ENCODE measurements at regions not wholly inside any gene's neighbourhood (a gene's known extent, or its start where the extent isn't known, plus 50 kb on each side); places are given as distances from the start of the nearest gene placed in this dataset.

- FAIRE-seq (no peak), DNase-seq (ENCODE audit: insufficient read length) (no peak)
- no peak for TF ChIP-seq POLR2AphosphoS5 (IDR thresholded peaks at IDR 0.05; ENCODE audit: low read depth, low read length)
- TF ChIP-seq TAF1 (IDR thresholded peaks at IDR 0.05; ENCODE audit: borderline replicate concordance, low read depth, low read length), result no peak
- no peak for TF ChIP-seq POLR2A (IDR thresholded peaks at IDR 0.05; ENCODE audit: low read depth, low read length)
Observed at GRCh38 chr14:55889124-55889523, 229.1 kb upstream of the PELI2 start.

- no peak for FAIRE-seq
- no peak for DNase-seq (ENCODE audit: insufficient read length)
- TF ChIP-seq POLR2AphosphoS5 (IDR thresholded peaks at IDR 0.05; ENCODE audit: low read depth, low read length) (no peak), POLR2A (IDR thresholded peaks at IDR 0.05; ENCODE audit: low read depth, low read length) (no peak), TAF1 (IDR thresholded peaks at IDR 0.05; ENCODE audit: borderline replicate concordance, low read depth, low read length) (no peak)
Observed at GRCh38 chr14:55891692-55892091, 226.5 kb upstream of the PELI2 start.

- DNase-seq (ENCODE audit: insufficient read length) (no peak), FAIRE-seq (no peak)
- no peak for TF ChIP-seq TAF1 (IDR thresholded peaks at IDR 0.05; ENCODE audit: borderline replicate concordance, low read depth, low read length)
- no peak for TF ChIP-seq POLR2A (IDR thresholded peaks at IDR 0.05; ENCODE audit: low read depth, low read length)
- no peak for TF ChIP-seq POLR2AphosphoS5 (IDR thresholded peaks at IDR 0.05; ENCODE audit: low read depth, low read length)
Observed at GRCh38 chr14:55892906-55893305, 225.3 kb upstream of the PELI2 start.

GRCh38 chr14:55893705-55894104 lies 224.5 kb upstream of the PELI2 start:
- no peak for FAIRE-seq
- TF ChIP-seq POLR2AphosphoS5 (IDR thresholded peaks at IDR 0.05; ENCODE audit: low read depth, low read length), result no peak
- no peak for TF ChIP-seq TAF1 (IDR thresholded peaks at IDR 0.05; ENCODE audit: borderline replicate concordance, low read depth, low read length)
- TF ChIP-seq POLR2A (IDR thresholded peaks at IDR 0.05; ENCODE audit: low read depth, low read length), result no peak

GRCh38 chr14:55897031-55897430 lies 221.2 kb upstream of the PELI2 start:
- FAIRE-seq (no peak), DNase-seq (ENCODE audit: insufficient read length) (no peak)
- TF ChIP-seq POLR2A (IDR thresholded peaks at IDR 0.05; ENCODE audit: low read depth, low read length) (no peak), POLR2AphosphoS5 (IDR thresholded peaks at IDR 0.05; ENCODE audit: low read depth, low read length) (no peak), TAF1 (IDR thresholded peaks at IDR 0.05; ENCODE audit: borderline replicate concordance, low read depth, low read length) (no peak)

More at GRCh38 chr14:55893705-55894104, 224.5 kb upstream of the PELI2 start:
- DNase-seq (ENCODE audit: insufficient read length), result no peak

GRCh38 chr14:55898938-55899337 lies 219.3 kb upstream of the PELI2 start:
- FAIRE-seq (no peak), DNase-seq (ENCODE audit: insufficient read length) (no peak)
- TF ChIP-seq POLR2AphosphoS5 (IDR thresholded peaks at IDR 0.05; ENCODE audit: low read depth, low read length), result no peak
- TF ChIP-seq POLR2A (IDR thresholded peaks at IDR 0.05; ENCODE audit: low read depth, low read length), result no peak

- DNase-seq (ENCODE audit: insufficient read length), result no peak
- TF ChIP-seq POLR2AphosphoS5 (IDR thresholded peaks at IDR 0.05; ENCODE audit: low read depth, low read length) (no peak), TAF1 (IDR thresholded peaks at IDR 0.05; ENCODE audit: borderline replicate concordance, low read depth, low read length) (no peak), POLR2A (IDR thresholded peaks at IDR 0.05; ENCODE audit: low read depth, low read length) (no peak)
Observed at GRCh38 chr14:55899531-55899930, 218.7 kb upstream of the PELI2 start.

GRCh38 chr14:55900749-55901148 lies 217.5 kb upstream of the PELI2 start:
- no peak for TF ChIP-seq POLR2A (IDR thresholded peaks at IDR 0.05; ENCODE audit: low read depth, low read length)
- no peak for TF ChIP-seq TAF1 (IDR thresholded peaks at IDR 0.05; ENCODE audit: borderline replicate concordance, low read depth, low read length)
- TF ChIP-seq POLR2AphosphoS5 (IDR thresholded peaks at IDR 0.05; ENCODE audit: low read depth, low read length), result no peak
- FAIRE-seq (no peak), DNase-seq (ENCODE audit: insufficient read length) (no peak)

More at GRCh38 chr14:55899531-55899930, 218.7 kb upstream of the PELI2 start:
- FAIRE-seq, result no peak

- FAIRE-seq (no peak), DNase-seq (ENCODE audit: insufficient read length) (no peak)
- no peak for TF ChIP-seq POLR2A (IDR thresholded peaks at IDR 0.05; ENCODE audit: low read depth, low read length)
- TF ChIP-seq POLR2AphosphoS5 (IDR thresholded peaks at IDR 0.05; ENCODE audit: low read depth, low read length), result no peak
Observed at GRCh38 chr14:55901291-55901690, 216.9 kb upstream of the PELI2 start.

- TF ChIP-seq TAF1 (IDR thresholded peaks at IDR 0.05; ENCODE audit: borderline replicate concordance, low read depth, low read length) (no peak), POLR2A (IDR thresholded peaks at IDR 0.05; ENCODE audit: low read depth, low read length) (no peak), POLR2AphosphoS5 (IDR thresholded peaks at IDR 0.05; ENCODE audit: low read depth, low read length) (no peak)
- FAIRE-seq, result no peak
- DNase-seq (ENCODE audit: insufficient read length), result no peak
Observed at GRCh38 chr14:55902241-55902640, 216.0 kb upstream of the PELI2 start.

- FAIRE-seq (no peak), DNase-seq (ENCODE audit: insufficient read length) (no peak)
- TF ChIP-seq TAF1 (IDR thresholded peaks at IDR 0.05; ENCODE audit: borderline replicate concordance, low read depth, low read length) (no peak), POLR2AphosphoS5 (IDR thresholded peaks at IDR 0.05; ENCODE audit: low read depth, low read length) (no peak), POLR2A (IDR thresholded peaks at IDR 0.05; ENCODE audit: low read depth, low read length) (no peak)
Observed at GRCh38 chr14:55904086-55904485, 214.1 kb upstream of the PELI2 start.

- FAIRE-seq (no peak), DNase-seq (ENCODE audit: insufficient read length) (no peak)
- no peak for TF ChIP-seq TAF1 (IDR thresholded peaks at IDR 0.05; ENCODE audit: borderline replicate concordance, low read depth, low read length)
- no peak for TF ChIP-seq POLR2AphosphoS5 (IDR thresholded peaks at IDR 0.05; ENCODE audit: low read depth, low read length)
- no peak for TF ChIP-seq POLR2A (IDR thresholded peaks at IDR 0.05; ENCODE audit: low read depth, low read length)
Observed at GRCh38 chr14:55908106-55908505, 210.1 kb upstream of the PELI2 start.

GRCh38 chr14:55909879-55910278 lies 208.3 kb upstream of the PELI2 start:
- no peak for TF ChIP-seq POLR2A (IDR thresholded peaks at IDR 0.05; ENCODE audit: low read depth, low read length)
- no peak for TF ChIP-seq TAF1 (IDR thresholded peaks at IDR 0.05; ENCODE audit: borderline replicate concordance, low read depth, low read length)
- no peak for FAIRE-seq

More at GRCh38 chr14:55909879-55910278, 208.3 kb upstream of the PELI2 start:
- DNase-seq (ENCODE audit: insufficient read length), result no peak
